ENCODE measurements at regions not wholly inside any gene's neighbourhood (a gene's known extent, or its start where the extent isn't known, plus 50 kb on each side); places are given as distances from the start of the nearest gene placed in this dataset.

GRCh38 chr10:52442576-52442975 is 128.5 kb downstream of the DKK1 start:
- DNase-seq: peak; percentile 45

GRCh38 chr10:52443419-52444388 is 129.6 kb downstream of the DKK1 start:
- peak; percentile 77 for DNase-seq

DNA sequence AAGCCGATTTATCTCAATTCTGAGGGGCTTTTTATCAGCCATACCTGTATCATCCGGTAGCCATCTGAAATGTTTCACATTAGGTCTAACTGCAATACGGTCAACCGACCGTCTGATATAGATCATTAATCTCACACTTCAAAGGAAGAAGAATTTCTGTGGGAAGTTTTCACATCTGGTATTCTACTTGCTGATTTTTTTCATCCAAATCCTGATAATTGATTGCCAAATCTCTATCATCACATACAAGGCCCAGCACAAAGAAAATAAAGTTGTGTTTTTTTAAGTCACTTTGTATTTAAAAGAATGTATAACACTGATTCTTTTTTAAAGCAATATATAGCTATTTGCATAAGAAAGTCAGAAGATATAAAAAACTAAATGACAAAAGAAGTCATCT is 132.3 kb downstream of the DKK1 start:
- peak; percentile 26 for DNase-seq

GRCh38 chr10:52447931-52448353 is 133.9 kb downstream of the DKK1 start:
- DNase-seq: peak; percentile 76

DNA sequence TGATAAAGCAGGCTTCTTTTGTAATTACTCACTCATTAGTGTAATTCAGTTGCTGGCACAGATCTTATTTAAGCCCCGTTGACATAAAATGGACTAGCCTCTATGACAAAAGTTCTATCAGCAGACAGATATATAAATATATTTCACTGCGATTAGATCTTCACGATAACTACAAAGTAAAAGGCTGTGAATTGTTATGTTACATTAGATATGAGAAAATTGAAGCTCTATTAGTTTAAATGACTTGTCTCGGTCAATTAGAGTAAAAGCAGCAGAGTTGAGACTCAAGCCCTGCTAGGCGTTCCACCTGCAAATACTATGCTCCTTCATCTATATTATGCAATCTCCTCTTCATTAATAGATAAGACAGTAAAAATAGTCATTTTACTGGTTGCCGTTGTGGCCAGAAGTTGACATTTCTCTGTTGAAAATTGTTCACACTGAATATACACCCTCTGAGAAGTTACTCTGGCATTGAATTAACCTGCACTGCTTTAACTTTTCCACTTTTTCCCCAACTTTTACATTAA is 136.7 kb downstream of the DKK1 start:
- no peak for DNase-seq

GRCh38 chr10:52451817-52452216 is 137.7 kb downstream of the DKK1 start:
- peak; percentile 84 for DNase-seq

DNA sequence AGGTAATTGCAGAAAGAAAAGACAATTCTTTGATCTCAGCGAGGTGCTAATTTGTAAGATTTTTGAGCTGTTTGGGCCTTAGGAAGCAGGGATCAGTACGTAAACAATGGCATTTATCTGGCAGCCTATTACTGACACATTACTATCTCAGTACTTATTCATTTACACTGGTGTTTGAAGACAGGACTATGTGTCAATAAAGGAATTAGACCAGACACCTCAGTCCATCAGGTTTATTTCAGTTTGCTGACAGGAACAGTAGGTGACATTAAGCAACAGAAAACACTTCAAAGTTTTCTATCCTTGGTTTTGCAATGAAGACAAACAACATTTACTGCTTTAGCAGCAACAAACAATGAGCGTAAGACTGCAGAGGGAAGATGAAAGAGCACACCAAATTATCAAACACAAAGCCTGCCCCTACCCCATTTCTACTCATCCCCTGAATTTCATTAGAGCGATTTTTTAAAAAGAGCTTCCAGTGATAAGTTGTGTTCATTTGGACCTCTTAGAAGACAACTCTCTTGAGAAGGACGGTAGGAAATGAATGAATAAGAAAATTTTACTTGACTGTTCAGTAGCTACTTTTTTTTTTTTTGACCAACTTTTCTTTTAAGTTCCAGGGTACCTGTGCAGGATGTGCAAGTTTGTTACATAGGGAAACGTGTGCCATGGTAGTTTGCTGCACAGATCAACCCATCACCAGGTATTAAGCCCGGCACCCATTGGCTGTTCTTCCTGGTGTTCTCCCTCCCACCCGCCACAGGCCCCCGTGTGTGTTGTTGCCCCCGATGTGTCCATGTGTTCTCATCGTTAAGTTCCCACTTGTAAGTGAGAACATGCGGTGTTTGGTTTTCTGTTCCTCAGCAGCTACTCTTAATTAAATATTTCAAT is 138.8 kb downstream of the DKK1 start:
- DNase-seq: no peak

- no peak for DNase-seq
Measured at GRCh38 chr10:52453501-52453900, 139.4 kb downstream of the DKK1 start.

- DNase-seq: no peak
Measured at GRCh38 chr10:52454491-52454890, 140.4 kb downstream of the DKK1 start.

- no peak for DNase-seq
Measured at GRCh38 chr10:52455098-52455497, 141.0 kb downstream of the DKK1 start.

- DNase-seq: peak; percentile 85
Measured at GRCh38 chr10:52459097-52459496, 145.0 kb downstream of the DKK1 start.

- no peak for DNase-seq
Measured at GRCh38 chr10:52463826-52464225, 149.7 kb downstream of the DKK1 start.

DNA sequence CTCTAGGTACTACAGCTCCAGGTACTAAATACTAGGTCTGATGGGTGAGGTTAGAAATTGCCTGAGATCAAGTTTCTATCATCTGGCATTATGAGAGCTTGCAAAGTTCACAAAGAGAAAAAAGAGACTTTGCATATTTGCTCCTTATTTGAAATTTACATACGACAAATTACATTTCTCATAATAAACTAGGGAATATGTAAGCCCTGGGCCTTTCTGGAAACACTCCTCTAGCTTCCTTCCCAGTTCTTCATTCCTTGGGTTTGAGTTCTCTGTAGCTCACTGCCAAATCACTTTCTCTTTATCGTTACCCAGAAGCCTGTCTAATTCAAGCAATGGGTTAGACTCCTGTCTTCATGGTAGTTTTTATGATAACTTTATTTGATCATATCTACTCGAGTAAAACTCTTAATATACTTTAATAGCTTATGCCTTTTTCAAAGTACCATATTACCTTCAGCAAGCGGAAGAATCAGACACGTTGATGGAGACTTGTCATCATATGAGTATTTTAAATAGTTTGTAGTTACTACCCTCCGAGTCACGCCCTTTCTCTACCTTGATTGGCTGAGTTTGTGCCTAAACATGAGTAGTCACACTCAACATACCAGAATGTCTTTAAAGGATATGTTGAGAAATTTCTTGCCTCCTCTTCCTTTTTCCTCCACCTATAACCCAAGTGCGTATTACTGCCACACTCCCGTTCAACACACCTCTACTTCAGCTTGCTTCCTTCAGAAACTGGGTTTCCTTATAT is 150.5 kb downstream of the DKK1 start:
- no peak for DNase-seq

GRCh38 chr10:52465202-52465601 is 151.1 kb downstream of the DKK1 start:
- DNase-seq: no peak

DNA sequence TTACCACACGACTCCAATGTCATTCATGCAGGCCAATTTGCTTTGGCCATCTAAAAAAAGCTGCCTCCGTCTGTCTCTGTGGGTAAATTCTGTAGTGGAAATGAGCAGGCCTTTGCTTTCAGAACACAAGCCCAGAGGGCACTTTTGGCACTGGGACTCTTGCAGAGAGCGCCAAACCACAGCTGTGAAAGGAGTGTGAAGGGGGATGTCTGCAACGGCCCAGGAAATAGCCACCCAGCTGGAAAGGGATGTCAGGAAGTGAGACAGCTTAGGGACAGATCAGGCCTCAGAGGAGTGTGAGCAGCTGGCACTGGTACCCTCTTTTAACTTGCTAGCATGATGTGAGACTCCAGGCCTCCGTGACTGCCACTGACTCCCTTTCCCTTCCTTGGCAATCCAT is 152.4 kb downstream of the DKK1 start:
- DNase-seq: peak; percentile 42

GRCh38 chr10:52469970-52470705 is 156.1 kb downstream of the DKK1 start:
- no peak for DNase-seq

DNA sequence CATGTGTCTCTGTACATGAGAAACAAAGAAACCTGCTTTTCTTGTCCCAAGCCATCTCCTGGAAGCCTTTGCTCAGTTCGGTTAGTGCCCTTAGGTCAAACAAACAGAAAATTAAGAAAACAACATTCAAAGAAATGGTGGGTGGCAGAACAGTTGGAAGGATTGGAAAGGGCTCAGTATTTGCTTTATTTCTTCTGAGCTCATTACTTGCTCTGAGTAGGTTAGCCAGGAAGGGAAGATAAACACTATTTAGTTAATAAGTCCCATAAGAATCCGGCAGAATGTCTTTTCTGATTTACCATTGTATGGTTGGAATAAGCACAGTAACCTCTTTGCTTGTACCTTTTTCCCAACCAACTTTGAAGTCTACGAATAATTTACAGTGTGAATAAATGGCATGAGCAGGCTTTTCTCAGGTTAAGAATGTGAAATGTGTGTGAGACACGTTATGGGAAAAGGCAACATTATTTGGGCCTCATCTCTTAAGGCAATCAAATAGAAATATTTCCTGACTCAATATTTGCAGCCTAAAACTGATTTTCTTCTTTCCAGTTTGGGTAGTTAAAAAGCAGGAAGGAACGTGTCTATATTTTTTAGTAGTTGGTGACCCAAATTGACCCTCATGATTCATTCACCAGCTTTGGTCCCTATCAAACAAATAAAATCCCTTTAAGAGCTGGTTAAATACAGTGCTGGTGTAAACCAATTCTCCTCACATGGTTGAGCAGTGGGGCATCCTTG is 158.5 kb downstream of the DKK1 start:
- DNase-seq: no peak

DNA sequence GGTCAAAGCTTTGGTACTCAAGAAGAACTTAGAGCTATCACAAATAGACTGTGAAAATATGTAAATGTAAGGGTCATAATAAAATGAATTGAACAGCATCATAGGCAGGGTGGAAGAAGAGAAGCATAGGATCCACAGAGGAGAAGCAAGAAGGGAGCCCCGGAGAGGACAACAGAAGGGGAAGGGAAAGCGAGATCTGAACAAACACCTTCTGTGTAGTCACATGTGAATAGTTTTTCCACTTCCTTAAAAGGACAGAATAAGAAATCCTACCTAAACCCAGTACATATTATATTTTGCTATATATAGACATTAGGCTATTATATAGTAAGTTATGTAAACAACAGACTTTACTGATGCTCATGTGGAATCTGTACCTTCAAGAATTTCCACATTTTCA is 160.2 kb downstream of the DKK1 start:
- no peak for DNase-seq

DNA sequence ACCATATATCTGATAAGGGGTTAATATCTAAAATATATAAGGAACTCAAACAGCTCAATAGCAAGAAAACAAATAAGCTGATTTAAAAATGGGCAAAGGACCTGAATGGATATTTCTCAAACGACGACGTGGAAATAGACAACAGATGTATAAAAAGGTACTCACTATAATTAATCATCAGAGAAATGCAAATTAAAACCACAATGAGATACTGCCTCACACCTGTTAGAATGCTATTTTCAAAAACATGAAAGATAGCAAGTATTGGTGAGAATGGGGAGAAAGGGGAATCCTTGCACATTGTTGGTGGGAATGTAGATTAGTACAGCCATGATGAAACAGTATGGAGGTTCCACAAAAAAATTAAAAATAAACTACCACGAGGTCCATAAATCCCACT is 163.2 kb downstream of the DKK1 start:
- no peak for DNase-seq

DNA sequence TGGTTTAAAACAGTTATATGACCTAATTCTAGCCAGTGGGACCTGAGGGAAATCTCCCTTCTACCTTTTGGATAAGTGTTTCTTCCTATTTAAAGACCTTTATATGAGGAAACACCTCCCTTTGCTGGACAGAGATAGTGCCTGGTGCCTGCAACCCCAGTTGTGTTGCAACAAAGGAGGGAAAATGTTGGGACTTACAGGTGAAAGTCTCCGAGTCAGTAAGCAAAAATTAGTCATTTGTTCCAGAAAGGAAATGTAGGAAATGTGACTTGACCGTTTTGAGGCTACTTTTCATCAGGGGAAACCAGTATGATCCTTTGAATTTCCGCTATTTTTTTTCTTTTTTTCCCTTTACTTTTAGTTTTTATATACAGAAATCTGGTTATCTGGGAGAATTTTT is 165.5 kb downstream of the DKK1 start:
- DNase-seq: no peak
